ENCODE measurements at regions not wholly inside any gene's neighbourhood (a gene's known extent, or its start where the extent isn't known, plus 50 kb on each side); places are given as distances from the start of the nearest gene placed in this dataset.

DNA sequence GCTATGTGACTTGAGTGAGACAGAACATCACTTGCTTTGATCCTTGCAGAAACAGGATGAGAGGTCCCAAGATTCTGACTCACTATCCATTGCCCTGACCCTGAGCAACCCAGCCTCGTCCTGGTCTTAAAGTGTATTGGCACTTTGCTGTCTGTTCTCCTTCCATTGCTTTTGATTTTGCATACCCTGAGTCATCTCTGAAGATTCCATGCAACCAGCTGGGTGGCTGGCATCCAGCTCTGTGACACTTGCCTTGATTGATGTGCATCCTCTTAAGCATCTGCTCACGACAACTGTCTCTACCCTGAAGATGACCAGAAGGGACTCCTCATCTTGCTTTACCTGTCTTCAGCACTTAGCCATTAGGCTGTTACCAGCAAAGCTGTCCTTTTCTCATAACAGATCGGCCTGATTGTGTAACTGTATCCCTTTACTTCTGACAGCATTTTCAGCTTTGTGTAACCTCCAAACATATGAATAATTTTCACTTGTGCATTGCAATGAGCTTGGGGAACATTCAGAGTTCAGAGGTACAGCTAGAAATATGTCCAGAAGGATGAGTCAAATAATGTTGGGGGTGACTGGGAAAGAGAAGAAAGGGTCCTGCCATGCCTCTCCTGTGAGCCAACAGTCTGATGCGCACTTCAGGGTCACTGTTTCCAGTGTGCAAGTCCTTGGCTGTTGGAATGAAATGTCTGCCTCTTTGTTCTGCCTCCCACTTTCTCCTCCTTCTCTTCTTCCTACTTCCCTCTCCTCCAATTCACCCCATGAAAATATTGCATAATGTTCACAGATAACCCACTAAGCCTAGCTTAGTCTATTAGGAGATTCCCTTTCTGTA is 249.7 kb upstream of the OSR1 start:
- DNase-seq (ENCODE audit: low read depth) = no peak

DNA sequence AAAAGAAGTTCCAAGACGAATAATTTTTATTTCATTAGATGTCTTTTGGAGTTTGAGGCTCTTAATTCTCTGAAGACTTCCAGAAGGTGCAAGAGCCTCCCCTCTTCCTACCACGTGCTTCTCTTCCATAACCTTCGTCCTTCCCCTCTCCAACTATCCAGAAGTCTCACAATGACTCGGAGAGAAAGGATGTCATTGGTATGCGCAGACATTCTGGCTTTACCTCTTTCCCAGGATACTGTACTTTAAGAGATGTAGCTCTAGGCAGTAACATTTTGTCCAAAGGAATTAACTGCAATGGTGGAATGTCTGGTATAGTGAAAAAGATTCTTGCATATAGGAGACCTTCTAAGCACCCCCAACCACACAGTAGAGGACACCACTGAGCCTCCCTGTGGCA is 249.0 kb upstream of the OSR1 start:
- TF ChIP-seq, protein P1, sequence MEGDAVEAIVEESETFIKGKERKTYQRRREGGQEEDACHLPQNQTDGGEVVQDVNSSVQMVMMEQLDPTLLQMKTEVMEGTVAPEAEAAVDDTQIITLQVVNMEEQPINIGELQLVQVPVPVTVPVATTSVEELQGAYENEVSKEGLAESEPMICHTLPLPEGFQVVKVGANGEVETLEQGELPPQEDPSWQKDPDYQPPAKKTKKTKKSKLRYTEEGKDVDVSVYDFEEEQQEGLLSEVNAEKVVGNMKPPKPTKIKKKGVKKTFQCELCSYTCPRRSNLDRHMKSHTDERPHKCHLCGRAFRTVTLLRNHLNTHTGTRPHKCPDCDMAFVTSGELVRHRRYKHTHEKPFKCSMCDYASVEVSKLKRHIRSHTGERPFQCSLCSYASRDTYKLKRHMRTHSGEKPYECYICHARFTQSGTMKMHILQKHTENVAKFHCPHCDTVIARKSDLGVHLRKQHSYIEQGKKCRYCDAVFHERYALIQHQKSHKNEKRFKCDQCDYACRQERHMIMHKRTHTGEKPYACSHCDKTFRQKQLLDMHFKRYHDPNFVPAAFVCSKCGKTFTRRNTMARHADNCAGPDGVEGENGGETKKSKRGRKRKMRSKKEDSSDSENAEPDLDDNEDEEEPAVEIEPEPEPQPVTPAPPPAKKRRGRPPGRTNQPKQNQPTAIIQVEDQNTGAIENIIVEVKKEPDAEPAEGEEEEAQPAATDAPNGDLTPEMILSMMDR (conservative IDR thresholded peaks at IDR 0.05; ENCODE audit: low read depth, low read length) = no peak
- no peak overlapping the region for H3K4me3 ChIP-seq (ENCODE audit: low read length)
- no peak for DNase-seq (ENCODE audit: low read depth)

More for the DNA sequence above, 249.7 kb upstream of the OSR1 start:
- H3K4me3 ChIP-seq (ENCODE audit: low read length) = no peak overlapping the region
- TF ChIP-seq, protein P1 (conservative IDR thresholded peaks at IDR 0.05; ENCODE audit: low read depth, low read length) = no peak

DNA sequence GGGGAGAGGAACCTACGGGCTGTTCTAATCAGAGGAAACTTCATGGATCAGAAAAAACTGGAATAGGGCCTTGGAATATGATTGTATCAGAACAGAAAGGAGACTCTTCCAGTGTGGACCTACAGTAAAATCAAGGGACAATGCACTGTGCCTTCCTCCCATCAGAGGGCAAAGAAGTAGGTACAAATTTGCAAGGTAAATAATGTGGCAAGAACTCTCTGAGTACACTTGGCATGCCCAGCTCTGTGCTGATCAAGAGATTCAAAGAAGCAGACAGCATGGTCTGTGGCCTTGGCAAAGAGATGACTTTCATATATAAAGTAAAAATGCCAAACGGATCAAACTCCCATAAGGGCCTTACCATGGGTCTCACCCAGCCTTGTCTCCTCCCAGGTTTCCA is 242.6 kb upstream of the OSR1 start:
- no peak overlapping the region for H3K4me3 ChIP-seq (ENCODE audit: low read length)
- DNase-seq (ENCODE audit: low read depth) = no peak
- TF ChIP-seq, protein P1 (conservative IDR thresholded peaks at IDR 0.05; ENCODE audit: low read depth, low read length) = no peak

DNA sequence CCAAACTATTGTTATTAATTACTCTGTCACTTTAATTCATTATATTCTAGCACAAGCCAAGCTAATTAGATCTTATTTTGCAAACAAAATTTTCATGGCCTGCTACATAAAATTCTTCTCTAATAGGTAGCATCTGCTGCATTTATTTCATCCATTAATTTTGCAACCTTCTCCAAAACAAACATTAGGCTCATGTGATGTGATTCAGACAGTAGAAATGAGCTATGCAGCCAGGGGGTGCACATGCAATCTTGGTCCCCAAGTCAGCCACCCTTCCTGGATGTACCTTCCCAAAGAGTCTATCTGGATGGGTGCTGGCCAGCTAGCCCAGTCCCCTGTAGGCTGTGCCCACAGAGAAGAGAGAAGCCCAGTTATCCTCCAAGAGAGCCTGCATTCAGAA is 242.1 kb upstream of the OSR1 start:
- no peak overlapping the region for H3K4me3 ChIP-seq (ENCODE audit: low read length)
- TF ChIP-seq, protein P1 (conservative IDR thresholded peaks at IDR 0.05; ENCODE audit: low read depth, low read length) = no peak
- DNase-seq (ENCODE audit: low read depth) = no peak

DNA sequence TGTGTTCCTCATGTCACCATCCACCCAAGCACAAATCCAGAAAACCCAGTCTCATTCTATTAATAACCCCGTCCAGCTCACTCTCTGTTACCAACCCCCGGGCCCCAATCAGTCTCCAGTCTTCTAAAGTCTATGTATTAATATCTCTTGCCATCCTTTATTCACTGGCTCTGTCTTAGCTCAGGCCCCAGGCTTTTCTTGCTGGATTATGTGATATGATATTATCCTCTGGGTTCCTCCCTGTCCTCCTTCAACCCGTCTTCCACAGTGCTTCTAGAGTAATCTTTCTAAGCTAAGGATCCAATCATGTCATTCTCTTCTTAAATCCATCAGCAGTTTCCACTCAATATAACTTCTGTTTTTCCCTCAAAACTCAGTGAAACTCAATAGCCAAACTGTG is 240.5 kb upstream of the OSR1 start:
- no peak overlapping the region for H3K4me3 ChIP-seq (ENCODE audit: low read length)
- TF ChIP-seq, protein P1 (conservative IDR thresholded peaks at IDR 0.05; ENCODE audit: low read depth, low read length) = no peak
- DNase-seq (ENCODE audit: low read depth) = no peak

DNA sequence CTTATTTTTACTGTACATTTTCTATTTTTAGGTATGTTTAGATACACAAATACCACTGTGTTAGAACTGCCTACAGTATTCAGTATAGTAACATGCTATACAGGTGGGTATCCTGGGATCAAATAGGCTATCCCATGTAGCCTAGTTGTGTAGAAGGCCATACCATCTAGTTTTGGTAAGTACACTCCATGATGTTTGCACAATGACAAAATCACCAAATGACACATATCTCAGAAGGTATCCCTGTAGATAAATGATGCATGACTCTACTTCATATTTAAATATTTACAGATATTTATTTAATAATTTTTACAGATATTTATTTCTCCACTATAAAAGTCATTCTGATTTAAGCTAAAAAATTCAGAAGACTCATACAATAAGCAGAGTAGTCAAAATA is 233.8 kb upstream of the OSR1 start:
- TF ChIP-seq, protein P1 (conservative IDR thresholded peaks at IDR 0.05; ENCODE audit: low read depth, low read length) = no peak
- DNase-seq (ENCODE audit: low read depth) = no peak

DNA sequence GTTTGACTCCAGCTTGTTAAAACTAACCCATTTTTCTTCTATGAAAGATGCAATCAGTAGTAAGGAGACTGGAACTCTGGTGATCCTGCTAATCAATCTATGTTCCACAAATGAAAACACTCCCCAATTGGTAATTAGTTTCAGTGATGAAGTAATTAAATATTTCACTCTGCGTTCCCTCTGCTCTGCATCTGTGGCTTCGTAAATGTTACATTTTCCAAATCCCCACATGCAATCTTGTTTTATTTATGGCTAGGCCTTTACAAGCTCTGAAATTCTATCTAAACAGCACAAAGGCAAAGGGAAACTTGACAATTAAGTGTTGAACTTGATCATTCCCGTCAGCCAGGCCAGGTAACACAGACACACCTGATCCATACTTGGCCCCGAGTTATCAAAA is 231.4 kb upstream of the OSR1 start:
- DNase-seq (ENCODE audit: low read depth) = no peak
- no peak overlapping the region for H3K4me3 ChIP-seq (ENCODE audit: low read length)
- TF ChIP-seq, protein P1 (conservative IDR thresholded peaks at IDR 0.05; ENCODE audit: low read depth, low read length) = no peak

More for the DNA sequence above, 233.8 kb upstream of the OSR1 start:
- H3K4me3 ChIP-seq (ENCODE audit: low read length) = no peak overlapping the region

Measured in retinal pigment epithelial cell (primary cell).